ENCODE measurements at regions not wholly inside any gene's neighbourhood (a gene's known extent, or its start where the extent isn't known, plus 50 kb on each side); places are given as distances from the start of the nearest gene placed in this dataset.

DNA sequence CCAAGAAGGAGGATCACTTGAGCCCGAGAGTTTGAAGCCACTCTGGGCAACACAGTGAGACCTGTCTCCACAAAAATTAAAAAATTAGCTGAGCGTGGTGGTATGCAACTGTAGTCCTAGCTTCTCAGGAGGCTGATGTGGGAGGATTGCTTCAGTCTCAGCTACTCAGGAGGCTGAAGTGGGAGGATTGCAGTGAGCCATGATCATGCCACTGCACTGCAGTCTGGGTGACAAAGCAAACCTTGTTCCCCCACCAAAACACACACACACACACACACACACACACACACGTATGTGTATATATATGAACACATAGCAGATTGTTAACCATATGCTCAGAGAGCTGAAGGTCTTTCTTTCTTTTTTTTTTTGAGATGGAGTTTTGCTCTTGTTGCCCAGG is 157.5 kb upstream of the MAST4 start:
- TF ChIP-seq, protein P1, sequence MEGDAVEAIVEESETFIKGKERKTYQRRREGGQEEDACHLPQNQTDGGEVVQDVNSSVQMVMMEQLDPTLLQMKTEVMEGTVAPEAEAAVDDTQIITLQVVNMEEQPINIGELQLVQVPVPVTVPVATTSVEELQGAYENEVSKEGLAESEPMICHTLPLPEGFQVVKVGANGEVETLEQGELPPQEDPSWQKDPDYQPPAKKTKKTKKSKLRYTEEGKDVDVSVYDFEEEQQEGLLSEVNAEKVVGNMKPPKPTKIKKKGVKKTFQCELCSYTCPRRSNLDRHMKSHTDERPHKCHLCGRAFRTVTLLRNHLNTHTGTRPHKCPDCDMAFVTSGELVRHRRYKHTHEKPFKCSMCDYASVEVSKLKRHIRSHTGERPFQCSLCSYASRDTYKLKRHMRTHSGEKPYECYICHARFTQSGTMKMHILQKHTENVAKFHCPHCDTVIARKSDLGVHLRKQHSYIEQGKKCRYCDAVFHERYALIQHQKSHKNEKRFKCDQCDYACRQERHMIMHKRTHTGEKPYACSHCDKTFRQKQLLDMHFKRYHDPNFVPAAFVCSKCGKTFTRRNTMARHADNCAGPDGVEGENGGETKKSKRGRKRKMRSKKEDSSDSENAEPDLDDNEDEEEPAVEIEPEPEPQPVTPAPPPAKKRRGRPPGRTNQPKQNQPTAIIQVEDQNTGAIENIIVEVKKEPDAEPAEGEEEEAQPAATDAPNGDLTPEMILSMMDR (conservative IDR thresholded peaks at IDR 0.05 in 1 of 2, IDR thresholded peaks at IDR 0.05 in 1 of 2; ENCODE audit: extremely low read depth in 1 of 2, insufficient read depth in 1 of 2, low read depth in 1 of 2, low read length in 2 of 2), result no peak
- no peak for TF ChIP-seq EZH2 (IDR thresholded peaks at IDR 0.05; ENCODE audit: borderline replicate concordance, low read length)
